ENCODE measurements at regions not wholly inside any gene's neighbourhood (a gene's known extent, or its start where the extent isn't known, plus 50 kb on each side); places are given as distances from the start of the nearest gene placed in this dataset.
"Not testable (repeated sequence)": the region's sequence is repeated elsewhere in the genome, so short reads cannot be mapped to it uniquely, and the experiment has no call there.

GRCh38 chr10:35263827-35264226 lies 72.5 kb upstream of the CCNY start:
- not testable (repeated sequence) for DNase-seq (ENCODE audit: insufficient read length, low spot score); FAIRE-seq

DNA sequence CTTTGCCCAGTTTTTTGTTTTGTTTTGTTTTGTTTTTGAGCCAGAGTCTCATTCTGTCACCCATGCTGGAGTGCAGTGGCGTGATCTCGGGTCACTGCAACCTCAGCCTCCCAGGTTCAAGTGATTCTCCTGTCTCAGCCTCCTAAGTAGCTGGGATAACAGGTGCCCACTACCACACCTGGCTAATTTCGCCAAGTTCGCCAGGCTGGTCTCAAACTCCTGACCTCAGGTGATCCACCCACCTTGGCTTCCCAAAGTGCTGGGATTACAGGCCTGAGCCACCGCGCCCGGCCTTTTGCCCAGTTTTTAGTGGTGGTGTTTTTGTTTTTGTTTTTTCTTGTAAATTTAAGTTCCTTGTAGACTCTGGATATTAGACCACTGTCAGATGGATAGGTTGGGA lies 71.7 kb upstream of the CCNY start:
- not testable (repeated sequence) for DNase-seq (ENCODE audit: insufficient read length, low spot score); FAIRE-seq

- DNase-seq (ENCODE audit: insufficient read length, low spot score) (no peak), FAIRE-seq (no peak)
Observed at GRCh38 chr10:35265435-35265834, 70.9 kb upstream of the CCNY start.

- FAIRE-seq = no peak
- no peak for DNase-seq (ENCODE audit: insufficient read length, low spot score)
Observed at GRCh38 chr10:35268323-35268722, 68.0 kb upstream of the CCNY start.

GRCh38 chr10:35268791-35269257 lies 67.5 kb upstream of the CCNY start:
- no peak for DNase-seq (ENCODE audit: insufficient read length, low spot score)
- FAIRE-seq = peak; percentile 13

DNA sequence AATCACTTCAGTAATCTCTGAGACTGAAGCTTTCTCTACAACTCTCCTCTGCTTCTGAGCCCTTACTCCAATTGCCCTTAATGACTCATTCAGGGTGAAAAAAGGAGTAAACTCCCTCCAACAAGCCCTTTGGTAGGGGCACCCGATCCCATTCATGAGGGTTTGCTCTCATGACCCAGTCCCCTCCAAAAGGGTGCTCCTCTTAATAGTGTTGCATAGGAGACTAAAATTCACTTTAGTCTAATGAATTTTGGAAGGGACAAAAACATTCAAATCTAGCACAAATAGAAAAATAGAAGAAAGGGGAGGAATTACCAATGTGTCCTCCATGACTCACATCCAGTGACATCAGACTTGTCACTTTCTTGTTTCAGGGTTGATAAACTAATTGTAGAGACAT lies 66.2 kb upstream of the CCNY start:
- no peak for FAIRE-seq
- no peak for DNase-seq (ENCODE audit: insufficient read length, low spot score)

GRCh38 chr10:35271086-35271858 lies 65.0 kb upstream of the CCNY start:
- FAIRE-seq (no peak), DNase-seq (ENCODE audit: insufficient read length, low spot score) (no peak)

DNA sequence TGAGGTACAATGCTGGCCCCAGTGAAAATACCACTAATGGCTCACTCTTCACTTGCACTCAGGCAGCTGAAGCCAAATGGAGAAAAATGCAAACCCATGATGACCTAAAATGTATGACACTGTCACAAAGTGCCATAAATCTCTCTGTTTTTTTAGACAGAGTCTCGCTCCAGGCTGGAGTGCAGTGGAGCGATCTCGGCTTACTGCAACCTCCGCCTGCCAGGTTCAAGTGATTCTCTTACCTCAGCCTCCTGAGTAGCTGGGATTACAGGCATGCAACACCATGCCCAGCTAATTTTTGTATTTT lies 64.5 kb upstream of the CCNY start:
- not testable (repeated sequence) for FAIRE-seq; DNase-seq (ENCODE audit: insufficient read length, low spot score)

- not testable (repeated sequence) for FAIRE-seq; DNase-seq (ENCODE audit: insufficient read length, low spot score)
Observed at GRCh38 chr10:35272401-35272800, 63.9 kb upstream of the CCNY start.

DNA sequence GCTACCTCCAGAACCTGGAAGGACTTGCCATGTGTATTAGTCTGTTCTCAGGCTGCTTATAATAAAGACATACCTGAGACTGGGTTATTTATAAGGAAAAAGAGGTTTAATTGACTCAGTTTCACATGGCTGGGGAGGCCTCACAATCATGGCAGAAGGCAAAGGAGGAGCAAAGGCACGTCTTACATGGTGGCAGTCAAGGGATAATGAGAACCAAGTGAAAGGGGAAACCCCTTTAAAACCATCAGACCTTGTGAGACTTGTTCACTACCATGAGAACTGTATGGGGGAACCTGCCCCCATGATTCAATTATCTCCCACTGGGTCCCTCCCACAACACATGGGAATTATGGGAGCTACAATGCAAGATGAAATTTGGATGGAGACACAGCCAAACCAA lies 62.3 kb upstream of the CCNY start:
- not testable (repeated sequence) for FAIRE-seq; DNase-seq (ENCODE audit: insufficient read length, low spot score)

- no peak for FAIRE-seq
- DNase-seq (ENCODE audit: insufficient read length, low spot score) = no peak
Observed at GRCh38 chr10:35274498-35275060, 61.7 kb upstream of the CCNY start.

GRCh38 chr10:35276889-35277288 lies 59.4 kb upstream of the CCNY start:
- DNase-seq (ENCODE audit: insufficient read length, low spot score) (no peak), FAIRE-seq (peak; percentile 4)

DNA sequence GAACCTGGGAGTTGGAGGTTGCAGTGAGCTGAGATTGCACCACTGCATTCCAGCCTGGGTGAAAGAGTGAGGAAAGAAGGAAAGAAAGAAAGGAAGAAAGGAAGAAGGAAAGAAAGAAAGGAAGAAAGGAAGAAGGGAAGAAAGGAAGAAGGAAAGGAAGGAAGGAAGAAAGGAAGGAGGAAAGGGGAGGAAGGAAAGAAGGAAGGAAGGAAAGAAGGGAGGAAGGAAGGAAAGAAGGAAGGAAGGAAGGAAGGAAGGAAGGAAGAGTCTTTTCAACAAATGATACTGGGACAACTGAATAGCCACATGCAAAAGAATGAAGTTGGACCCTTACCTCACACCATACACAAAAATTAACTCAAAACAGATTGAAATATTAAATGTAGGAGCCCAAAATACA lies 56.1 kb upstream of the CCNY start:
- FAIRE-seq; DNase-seq (ENCODE audit: insufficient read length, low spot score): not testable (repeated sequence)
